Mesendoderm (in vitro differentiated cells): ENCODE measurements at regions not wholly inside any gene's neighbourhood (a gene's known extent, or its start where the extent isn't known, plus 50 kb on each side); places are given as distances from the start of the nearest gene placed in this dataset.

Source experiments
- DNase-seq: peaks from one replicate; pipeline ENCODE4 v3.0.0; 2013
- H2AK5ac ChIP-seq: 2 replicates; pipeline ENCODE4 v1.6.1; 2013; ENCODE audit warnings: low read length, inconsistent platforms
- H2BK120ac ChIP-seq: 2 replicates; pipeline ENCODE4 v1.6.1; 2013; ENCODE audit warnings: low read depth, mild to moderate bottlenecking, low read length, moderate library complexity, mixed read lengths
- H2BK15ac ChIP-seq: replicated peaks from 2 replicates; pipeline ENCODE4 v1.6.1; 2013; ENCODE audit warnings: low read depth, mild to moderate bottlenecking, moderate library complexity
- H2BK5ac ChIP-seq: 2 replicates; pipeline ENCODE4 v1.6.1; 2013; ENCODE audit warnings: low read length, inconsistent platforms
- H3K18ac ChIP-seq: 2 replicates; pipeline ENCODE4 v1.6.1; 2013; ENCODE audit warnings: mild to moderate bottlenecking, low read length, mixed read lengths
- H3K23ac ChIP-seq: one replicate; pipeline ENCODE4 v1.6.1; 2013; ENCODE audit warnings: low read length
- H3K27ac ChIP-seq: 2 replicates; pipeline ENCODE4 v1.5.1; 2013; ENCODE audit warnings: low read depth, mild to moderate bottlenecking, inconsistent platforms, low read length, moderate library complexity
- H3K27me3 ChIP-seq: 2 replicates; pipeline ENCODE4 v1.6.1; 2013; ENCODE audit warnings: low read length, control low read depth, mild to moderate bottlenecking, inconsistent platforms; ENCODE audit not compliant: insufficient read depth, poor library complexity
- H3K36me3 ChIP-seq: 2 replicates; pipeline ENCODE4 v1.6.1; 2013; ENCODE audit warnings: low read length, inconsistent platforms; ENCODE audit not compliant: control insufficient read depth, insufficient read depth
- H3K4ac ChIP-seq: one replicate; pipeline ENCODE4 v1.6.1; 2013; ENCODE audit warnings: low read depth, mild to moderate bottlenecking, low read length, moderate library complexity
- H3K4me1 ChIP-seq: 2 replicates; pipeline ENCODE4 v1.6.1; 2013; ENCODE audit warnings: low read depth, low read length, inconsistent platforms; ENCODE audit not compliant: control insufficient read depth
- H3K4me2 ChIP-seq: 2 replicates; pipeline ENCODE4 v1.6.1; 2013; ENCODE audit warnings: low read length
- H3K4me3 ChIP-seq: 2 replicates; pipeline ENCODE4 v1.5.1; 2013; ENCODE audit warnings: mild to moderate bottlenecking, low read length
- H3K56ac ChIP-seq: one replicate; pipeline ENCODE4 v1.6.1; 2013; ENCODE audit warnings: low read length
- H3K79me1 ChIP-seq: 2 replicates; pipeline ENCODE4 v1.6.1; 2013; ENCODE audit warnings: low read length, inconsistent platforms
- H3K79me2 ChIP-seq: 2 replicates; pipeline ENCODE4 v1.6.1; 2013; ENCODE audit warnings: mild to moderate bottlenecking, low read length; ENCODE audit not compliant: control insufficient read depth, insufficient read depth
- H3K9ac ChIP-seq: 2 replicates; pipeline ENCODE4 v1.6.1; 2013; ENCODE audit warnings: low read length, inconsistent platforms
- H4K5ac ChIP-seq: one replicate; pipeline ENCODE4 v1.6.1; 2013; ENCODE audit warnings: low read length
- H4K8ac ChIP-seq: one replicate; pipeline ENCODE4 v1.6.1; 2013; ENCODE audit warnings: low read depth, mild to moderate bottlenecking, control low read depth, low read length, moderate library complexity
- WGBS: extraction: QIAGEN DNeasy Blood & Tissue Kit; methylation state at CpG from one replicate; pipeline ENCODE4 v1.1.7; 2013; ENCODE audit warnings: low lambda C conversion rate, missing lambda C conversion rate; ENCODE audit not compliant: insufficient coverage; ENCODE audit errors: extremely low coverage; 5-methylcytosine and 5-hydroxymethylcytosine counted together

- no peaks in the 10 kb centered on the region for H3K79me2 ChIP-seq
- H3K23ac ChIP-seq = no peak overlapping the region
- no peak overlapping the region for H2AK5ac ChIP-seq
- no peak overlapping the region for H3K18ac ChIP-seq
- H3K27me3 ChIP-seq = no peaks in the 10 kb centered on the region
- H4K5ac ChIP-seq = no peak overlapping the region
- no peaks in the 10 kb centered on the region for H3K79me1 ChIP-seq
- no peak overlapping the region for H2BK15ac ChIP-seq
- WGBS = no CpG with 5 or more reads among the region's 5 CpGs
- no peak overlapping the region for H2BK5ac ChIP-seq
- H3K36me3 ChIP-seq = no peaks in the 10 kb centered on the region
- H3K4me1 ChIP-seq = no peaks in the 10 kb centered on the region
- H3K4ac ChIP-seq = no peak overlapping the region
- no peak overlapping the region for H3K56ac ChIP-seq
- no peak overlapping the region for H3K9ac ChIP-seq
- H3K4me2 ChIP-seq = no peak overlapping the region
- no peak overlapping the region for H4K8ac ChIP-seq
- H3K27ac ChIP-seq = no peak overlapping the region
- H3K4me3 ChIP-seq = no peak overlapping the region
- no peak for DNase-seq
- no peak overlapping the region for H2BK120ac ChIP-seq
Measured at GRCh38 chr2:19743641-19744040, 158.1 kb downstream of the TTC32 start.

GRCh38 chr2:19742872-19743271 is 158.9 kb downstream of the TTC32 start:
- no CpG with 5 or more reads among the region's 2 CpGs for WGBS
- H2BK15ac ChIP-seq = no peak overlapping the region
- DNase-seq = no peak
- no peak overlapping the region for H3K18ac ChIP-seq
- H3K4me1 ChIP-seq = no peaks in the 10 kb centered on the region
- H2BK5ac ChIP-seq = no peak overlapping the region
- no peak overlapping the region for H3K4ac ChIP-seq
- no peak overlapping the region for H3K56ac ChIP-seq
- H3K9ac ChIP-seq = no peak overlapping the region
- no peaks in the 10 kb centered on the region for H3K27me3 ChIP-seq
- no peaks in the 10 kb centered on the region for H3K79me2 ChIP-seq
- H3K27ac ChIP-seq = no peak overlapping the region
- no peak overlapping the region for H4K5ac ChIP-seq
- H2AK5ac ChIP-seq = no peak overlapping the region
- H4K8ac ChIP-seq = no peak overlapping the region
- H2BK120ac ChIP-seq = no peak overlapping the region
- no peak overlapping the region for H3K4me3 ChIP-seq
- no peaks in the 10 kb centered on the region for H3K36me3 ChIP-seq
- no peak overlapping the region for H3K4me2 ChIP-seq
- H3K79me1 ChIP-seq = no peaks in the 10 kb centered on the region
- no peak overlapping the region for H3K23ac ChIP-seq

GRCh38 chr2:19739256-19739655 is 162.5 kb downstream of the TTC32 start:
- DNase-seq = no peak
- Histone ChIP-seq H3K27ac (no peak overlapping the region), H3K18ac (no peak overlapping the region), H4K5ac (no peak overlapping the region), H3K79me2 (no peaks in the 10 kb centered on the region), H3K4me1 (no peaks in the 10 kb centered on the region), H3K27me3 (no peaks in the 10 kb centered on the region), H3K4me2 (no peak overlapping the region), H3K9ac (no peak overlapping the region), H2AK5ac (no peak overlapping the region), H3K79me1 (no peaks in the 10 kb centered on the region), H3K4me3 (no peak overlapping the region), H2BK120ac (no peak overlapping the region), H3K56ac (no peak overlapping the region), H2BK15ac (no peak overlapping the region), H4K8ac (no peak overlapping the region), H3K4ac (no peak overlapping the region), H2BK5ac (no peak overlapping the region), H3K36me3 (no peaks in the 10 kb centered on the region), H3K23ac (no peak overlapping the region)
- no CpG with 5 or more reads among the region's 2 CpGs for WGBS

GRCh38 chr2:19738707-19739106 is 163.1 kb downstream of the TTC32 start:
- Histone ChIP-seq H3K56ac (no peak overlapping the region), H2BK15ac (no peak overlapping the region), H3K9ac (no peak overlapping the region), H3K4me1 (no peaks in the 10 kb centered on the region), H4K5ac (no peak overlapping the region), H3K27ac (no peak overlapping the region), H4K8ac (no peak overlapping the region), H3K18ac (no peak overlapping the region), H3K4me3 (no peak overlapping the region), H2AK5ac (no peak overlapping the region), H3K4me2 (no peak overlapping the region), H3K36me3 (no peaks in the 10 kb centered on the region), H3K27me3 (no peaks in the 10 kb centered on the region), H2BK5ac (no peak overlapping the region), H3K79me1 (no peaks in the 10 kb centered on the region), H3K23ac (no peak overlapping the region), H3K4ac (no peak overlapping the region), H2BK120ac (no peak overlapping the region), H3K79me2 (no peaks in the 10 kb centered on the region)
- DNase-seq = no peak
- no CpG with 5 or more reads among the region's 11 CpGs for WGBS

GRCh38 chr2:19736191-19736831 is 165.5 kb downstream of the TTC32 start:
- Histone ChIP-seq H3K27me3 (no peaks in the 10 kb centered on the region), H4K8ac (no peak overlapping the region), H3K4me3 (no peak overlapping the region), H3K9ac (no peak overlapping the region), H3K79me1 (no peaks in the 10 kb centered on the region), H3K27ac (no peak overlapping the region), H3K36me3 (no peaks in the 10 kb centered on the region), H4K5ac (no peak overlapping the region), H3K4ac (no peak overlapping the region), H3K23ac (no peak overlapping the region), H3K4me1 (no peaks in the 10 kb centered on the region), H3K18ac (no peak overlapping the region), H2AK5ac (no peak overlapping the region), H3K79me2 (no peaks in the 10 kb centered on the region), H2BK15ac (no peak overlapping the region), H3K4me2 (no peak overlapping the region), H2BK5ac (no peak overlapping the region), H3K56ac (no peak overlapping the region), H2BK120ac (no peak overlapping the region)
- WGBS = no CpG with 5 or more reads among the region's 10 CpGs
- no peak for DNase-seq

GRCh38 chr2:19733951-19734425 is 167.8 kb downstream of the TTC32 start:
- Histone ChIP-seq H2AK5ac (no peak overlapping the region), H3K79me2 (no peaks in the 10 kb centered on the region), H3K4ac (no peak overlapping the region), H3K27ac (no peak overlapping the region), H2BK15ac (no peak overlapping the region), H3K23ac (no peak overlapping the region), H4K5ac (no peak overlapping the region), H3K9ac (no peak overlapping the region), H3K79me1 (no peaks in the 10 kb centered on the region), H3K4me3 (no peak overlapping the region), H2BK5ac (no peak overlapping the region), H2BK120ac (no peak overlapping the region), H3K36me3 (no peaks in the 10 kb centered on the region), H3K4me2 (no peak overlapping the region), H3K18ac (no peak overlapping the region), H3K4me1 (no peaks in the 10 kb centered on the region), H3K56ac (no peak overlapping the region), H3K27me3 (no peaks in the 10 kb centered on the region), H4K8ac (no peak overlapping the region)
- no CpG with 5 or more reads among the region's 3 CpGs for WGBS
- no peak for DNase-seq
